ENCODE measurements at regions not wholly inside any gene's neighbourhood (a gene's known extent, or its start where the extent isn't known, plus 50 kb on each side); places are given as distances from the start of the nearest gene placed in this dataset.

DNA sequence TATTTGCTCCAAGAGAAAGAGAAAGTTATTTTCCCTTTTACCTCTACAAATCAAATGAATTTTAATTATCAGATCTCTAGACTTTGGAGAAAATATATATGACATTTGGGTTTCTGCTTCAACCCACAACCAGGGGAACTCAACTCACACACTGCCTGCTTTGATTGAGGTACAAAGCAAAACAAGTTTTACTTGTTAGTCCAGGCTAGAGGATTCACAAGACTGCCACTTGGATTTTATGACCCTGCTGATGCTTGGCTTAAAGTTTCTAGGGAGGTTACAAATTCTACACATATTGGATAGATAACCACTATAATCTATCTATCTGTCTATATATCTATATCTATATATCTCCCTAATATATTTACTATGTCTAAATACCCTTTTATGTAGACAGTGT is 467.3 kb upstream of the RGS18 start:
- no peaks in the 10 kb centered on the region for H3K27me3 Mint-ChIP-seq (ENCODE audit: low read depth)
- DNase-seq (ENCODE audit: low spot score) (no peak), ATAC-seq (no peak)
- CTCF ChIA-PET = no interaction called here
- H3K36me3 Mint-ChIP-seq = peaks cover 12% of the 10 kb centered on the region
- H3K9me3 Mint-ChIP-seq = peaks cover 36% of the 10 kb centered on the region
- no peak overlapping the region for H3K27ac Mint-ChIP-seq
- no peaks in the 10 kb centered on the region for H3K4me1 Mint-ChIP-seq
- H3K4me3 Mint-ChIP-seq = no peak overlapping the region
- POLR2A ChIA-PET = no interaction called here
- TF ChIP-seq ZNF671 (CRISPR knock-in tag; IDR thresholded peaks at IDR 0.05) = no peak
- TF ChIP-seq NR3C1 (CRISPR knock-in tag; conservative IDR thresholded peaks at IDR 0.05; ENCODE audit: low read depth) = no peak
- TF ChIP-seq, protein P1, sequence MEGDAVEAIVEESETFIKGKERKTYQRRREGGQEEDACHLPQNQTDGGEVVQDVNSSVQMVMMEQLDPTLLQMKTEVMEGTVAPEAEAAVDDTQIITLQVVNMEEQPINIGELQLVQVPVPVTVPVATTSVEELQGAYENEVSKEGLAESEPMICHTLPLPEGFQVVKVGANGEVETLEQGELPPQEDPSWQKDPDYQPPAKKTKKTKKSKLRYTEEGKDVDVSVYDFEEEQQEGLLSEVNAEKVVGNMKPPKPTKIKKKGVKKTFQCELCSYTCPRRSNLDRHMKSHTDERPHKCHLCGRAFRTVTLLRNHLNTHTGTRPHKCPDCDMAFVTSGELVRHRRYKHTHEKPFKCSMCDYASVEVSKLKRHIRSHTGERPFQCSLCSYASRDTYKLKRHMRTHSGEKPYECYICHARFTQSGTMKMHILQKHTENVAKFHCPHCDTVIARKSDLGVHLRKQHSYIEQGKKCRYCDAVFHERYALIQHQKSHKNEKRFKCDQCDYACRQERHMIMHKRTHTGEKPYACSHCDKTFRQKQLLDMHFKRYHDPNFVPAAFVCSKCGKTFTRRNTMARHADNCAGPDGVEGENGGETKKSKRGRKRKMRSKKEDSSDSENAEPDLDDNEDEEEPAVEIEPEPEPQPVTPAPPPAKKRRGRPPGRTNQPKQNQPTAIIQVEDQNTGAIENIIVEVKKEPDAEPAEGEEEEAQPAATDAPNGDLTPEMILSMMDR (IDR thresholded peaks at IDR 0.05) = no peak
- no peak for TF ChIP-seq FOXK1 (CRISPR knock-in tag; IDR thresholded peaks at IDR 0.05)
- TF ChIP-seq, protein P2, sequence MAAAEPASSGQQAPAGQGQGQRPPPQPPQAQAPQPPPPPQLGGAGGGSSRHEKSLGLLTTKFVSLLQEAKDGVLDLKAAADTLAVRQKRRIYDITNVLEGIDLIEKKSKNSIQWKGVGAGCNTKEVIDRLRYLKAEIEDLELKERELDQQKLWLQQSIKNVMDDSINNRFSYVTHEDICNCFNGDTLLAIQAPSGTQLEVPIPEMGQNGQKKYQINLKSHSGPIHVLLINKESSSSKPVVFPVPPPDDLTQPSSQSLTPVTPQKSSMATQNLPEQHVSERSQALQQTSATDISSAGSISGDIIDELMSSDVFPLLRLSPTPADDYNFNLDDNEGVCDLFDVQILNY (CRISPR knock-in tag; IDR thresholded peaks at IDR 0.05) = no peak
- no peak for TF ChIP-seq ZNF317 (CRISPR knock-in tag; IDR thresholded peaks at IDR 0.05; ENCODE audit: borderline replicate concordance, low read depth)
- TF ChIP-seq, protein P3, sequence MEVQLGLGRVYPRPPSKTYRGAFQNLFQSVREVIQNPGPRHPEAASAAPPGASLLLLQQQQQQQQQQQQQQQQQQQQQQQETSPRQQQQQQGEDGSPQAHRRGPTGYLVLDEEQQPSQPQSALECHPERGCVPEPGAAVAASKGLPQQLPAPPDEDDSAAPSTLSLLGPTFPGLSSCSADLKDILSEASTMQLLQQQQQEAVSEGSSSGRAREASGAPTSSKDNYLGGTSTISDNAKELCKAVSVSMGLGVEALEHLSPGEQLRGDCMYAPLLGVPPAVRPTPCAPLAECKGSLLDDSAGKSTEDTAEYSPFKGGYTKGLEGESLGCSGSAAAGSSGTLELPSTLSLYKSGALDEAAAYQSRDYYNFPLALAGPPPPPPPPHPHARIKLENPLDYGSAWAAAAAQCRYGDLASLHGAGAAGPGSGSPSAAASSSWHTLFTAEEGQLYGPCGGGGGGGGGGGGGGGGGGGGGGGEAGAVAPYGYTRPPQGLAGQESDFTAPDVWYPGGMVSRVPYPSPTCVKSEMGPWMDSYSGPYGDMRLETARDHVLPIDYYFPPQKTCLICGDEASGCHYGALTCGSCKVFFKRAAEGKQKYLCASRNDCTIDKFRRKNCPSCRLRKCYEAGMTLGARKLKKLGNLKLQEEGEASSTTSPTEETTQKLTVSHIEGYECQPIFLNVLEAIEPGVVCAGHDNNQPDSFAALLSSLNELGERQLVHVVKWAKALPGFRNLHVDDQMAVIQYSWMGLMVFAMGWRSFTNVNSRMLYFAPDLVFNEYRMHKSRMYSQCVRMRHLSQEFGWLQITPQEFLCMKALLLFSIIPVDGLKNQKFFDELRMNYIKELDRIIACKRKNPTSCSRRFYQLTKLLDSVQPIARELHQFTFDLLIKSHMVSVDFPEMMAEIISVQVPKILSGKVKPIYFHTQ (CRISPR knock-in tag; IDR thresholded peaks at IDR 0.05) = no peak
- TF ChIP-seq, protein P4, sequence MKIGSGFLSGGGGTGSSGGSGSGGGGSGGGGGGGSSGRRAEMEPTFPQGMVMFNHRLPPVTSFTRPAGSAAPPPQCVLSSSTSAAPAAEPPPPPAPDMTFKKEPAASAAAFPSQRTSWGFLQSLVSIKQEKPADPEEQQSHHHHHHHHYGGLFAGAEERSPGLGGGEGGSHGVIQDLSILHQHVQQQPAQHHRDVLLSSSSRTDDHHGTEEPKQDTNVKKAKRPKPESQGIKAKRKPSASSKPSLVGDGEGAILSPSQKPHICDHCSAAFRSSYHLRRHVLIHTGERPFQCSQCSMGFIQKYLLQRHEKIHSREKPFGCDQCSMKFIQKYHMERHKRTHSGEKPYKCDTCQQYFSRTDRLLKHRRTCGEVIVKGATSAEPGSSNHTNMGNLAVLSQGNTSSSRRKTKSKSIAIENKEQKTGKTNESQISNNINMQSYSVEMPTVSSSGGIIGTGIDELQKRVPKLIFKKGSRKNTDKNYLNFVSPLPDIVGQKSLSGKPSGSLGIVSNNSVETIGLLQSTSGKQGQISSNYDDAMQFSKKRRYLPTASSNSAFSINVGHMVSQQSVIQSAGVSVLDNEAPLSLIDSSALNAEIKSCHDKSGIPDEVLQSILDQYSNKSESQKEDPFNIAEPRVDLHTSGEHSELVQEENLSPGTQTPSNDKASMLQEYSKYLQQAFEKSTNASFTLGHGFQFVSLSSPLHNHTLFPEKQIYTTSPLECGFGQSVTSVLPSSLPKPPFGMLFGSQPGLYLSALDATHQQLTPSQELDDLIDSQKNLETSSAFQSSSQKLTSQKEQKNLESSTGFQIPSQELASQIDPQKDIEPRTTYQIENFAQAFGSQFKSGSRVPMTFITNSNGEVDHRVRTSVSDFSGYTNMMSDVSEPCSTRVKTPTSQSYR (CRISPR knock-in tag; IDR thresholded peaks at IDR 0.05) = no peak
- TF ChIP-seq, protein P5, sequence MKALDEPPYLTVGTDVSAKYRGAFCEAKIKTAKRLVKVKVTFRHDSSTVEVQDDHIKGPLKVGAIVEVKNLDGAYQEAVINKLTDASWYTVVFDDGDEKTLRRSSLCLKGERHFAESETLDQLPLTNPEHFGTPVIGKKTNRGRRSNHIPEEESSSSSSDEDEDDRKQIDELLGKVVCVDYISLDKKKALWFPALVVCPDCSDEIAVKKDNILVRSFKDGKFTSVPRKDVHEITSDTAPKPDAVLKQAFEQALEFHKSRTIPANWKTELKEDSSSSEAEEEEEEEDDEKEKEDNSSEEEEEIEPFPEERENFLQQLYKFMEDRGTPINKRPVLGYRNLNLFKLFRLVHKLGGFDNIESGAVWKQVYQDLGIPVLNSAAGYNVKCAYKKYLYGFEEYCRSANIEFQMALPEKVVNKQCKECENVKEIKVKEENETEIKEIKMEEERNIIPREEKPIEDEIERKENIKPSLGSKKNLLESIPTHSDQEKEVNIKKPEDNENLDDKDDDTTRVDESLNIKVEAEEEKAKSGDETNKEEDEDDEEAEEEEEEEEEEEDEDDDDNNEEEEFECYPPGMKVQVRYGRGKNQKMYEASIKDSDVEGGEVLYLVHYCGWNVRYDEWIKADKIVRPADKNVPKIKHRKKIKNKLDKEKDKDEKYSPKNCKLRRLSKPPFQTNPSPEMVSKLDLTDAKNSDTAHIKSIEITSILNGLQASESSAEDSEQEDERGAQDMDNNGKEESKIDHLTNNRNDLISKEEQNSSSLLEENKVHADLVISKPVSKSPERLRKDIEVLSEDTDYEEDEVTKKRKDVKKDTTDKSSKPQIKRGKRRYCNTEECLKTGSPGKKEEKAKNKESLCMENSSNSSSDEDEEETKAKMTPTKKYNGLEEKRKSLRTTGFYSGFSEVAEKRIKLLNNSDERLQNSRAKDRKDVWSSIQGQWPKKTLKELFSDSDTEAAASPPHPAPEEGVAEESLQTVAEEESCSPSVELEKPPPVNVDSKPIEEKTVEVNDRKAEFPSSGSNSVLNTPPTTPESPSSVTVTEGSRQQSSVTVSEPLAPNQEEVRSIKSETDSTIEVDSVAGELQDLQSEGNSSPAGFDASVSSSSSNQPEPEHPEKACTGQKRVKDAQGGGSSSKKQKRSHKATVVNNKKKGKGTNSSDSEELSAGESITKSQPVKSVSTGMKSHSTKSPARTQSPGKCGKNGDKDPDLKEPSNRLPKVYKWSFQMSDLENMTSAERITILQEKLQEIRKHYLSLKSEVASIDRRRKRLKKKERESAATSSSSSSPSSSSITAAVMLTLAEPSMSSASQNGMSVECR (CRISPR knock-in tag; IDR thresholded peaks at IDR 0.05; ENCODE audit: borderline replicate concordance) = no peak

DNA sequence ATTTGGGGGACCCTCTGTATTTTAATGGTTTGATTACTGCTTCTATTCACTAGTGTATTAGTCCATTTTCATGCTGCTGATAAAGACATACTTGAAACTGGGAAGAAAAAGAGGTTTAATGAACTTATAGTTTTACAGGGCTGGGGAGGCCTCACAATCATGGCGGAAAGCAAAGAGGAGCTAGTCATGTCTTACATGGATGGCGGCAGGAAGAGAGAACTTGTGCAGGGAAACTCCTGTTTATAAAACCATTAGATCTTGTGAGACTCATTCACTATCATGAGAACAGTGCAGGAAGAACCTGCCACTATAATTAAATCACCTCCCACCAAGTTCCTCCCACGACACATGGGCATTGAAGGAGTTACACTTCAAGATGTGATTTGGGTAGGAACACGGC is 464.5 kb upstream of the RGS18 start:
- Mint-ChIP-seq H3K4me3 (no peak overlapping the region), H3K27ac (no peak overlapping the region), H3K4me1 (no peaks in the 10 kb centered on the region), H3K36me3 (peaks cover 12% of the 10 kb centered on the region), H3K27me3 (ENCODE audit: low read depth) (no peaks in the 10 kb centered on the region), H3K9me3 (peaks cover 38% of the 10 kb centered on the region)
- DNase-seq (ENCODE audit: low spot score) = no peak
- ChIA-PET CTCF (no interaction called here), POLR2A (no interaction called here)
- no peak for ATAC-seq
- TF ChIP-seq, protein P6, sequence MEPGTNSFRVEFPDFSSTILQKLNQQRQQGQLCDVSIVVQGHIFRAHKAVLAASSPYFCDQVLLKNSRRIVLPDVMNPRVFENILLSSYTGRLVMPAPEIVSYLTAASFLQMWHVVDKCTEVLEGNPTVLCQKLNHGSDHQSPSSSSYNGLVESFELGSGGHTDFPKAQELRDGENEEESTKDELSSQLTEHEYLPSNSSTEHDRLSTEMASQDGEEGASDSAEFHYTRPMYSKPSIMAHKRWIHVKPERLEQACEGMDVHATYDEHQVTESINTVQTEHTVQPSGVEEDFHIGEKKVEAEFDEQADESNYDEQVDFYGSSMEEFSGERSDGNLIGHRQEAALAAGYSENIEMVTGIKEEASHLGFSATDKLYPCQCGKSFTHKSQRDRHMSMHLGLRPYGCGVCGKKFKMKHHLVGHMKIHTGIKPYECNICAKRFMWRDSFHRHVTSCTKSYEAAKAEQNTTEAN (CRISPR knock-in tag; IDR thresholded peaks at IDR 0.05) = no peak
- TF ChIP-seq CREB1 (CRISPR knock-in tag; IDR thresholded peaks at IDR 0.05) = no peak
- no peak for TF ChIP-seq RELA (CRISPR knock-in tag; IDR thresholded peaks at IDR 0.05; ENCODE audit: borderline replicate concordance)
- TF ChIP-seq, protein P7, sequence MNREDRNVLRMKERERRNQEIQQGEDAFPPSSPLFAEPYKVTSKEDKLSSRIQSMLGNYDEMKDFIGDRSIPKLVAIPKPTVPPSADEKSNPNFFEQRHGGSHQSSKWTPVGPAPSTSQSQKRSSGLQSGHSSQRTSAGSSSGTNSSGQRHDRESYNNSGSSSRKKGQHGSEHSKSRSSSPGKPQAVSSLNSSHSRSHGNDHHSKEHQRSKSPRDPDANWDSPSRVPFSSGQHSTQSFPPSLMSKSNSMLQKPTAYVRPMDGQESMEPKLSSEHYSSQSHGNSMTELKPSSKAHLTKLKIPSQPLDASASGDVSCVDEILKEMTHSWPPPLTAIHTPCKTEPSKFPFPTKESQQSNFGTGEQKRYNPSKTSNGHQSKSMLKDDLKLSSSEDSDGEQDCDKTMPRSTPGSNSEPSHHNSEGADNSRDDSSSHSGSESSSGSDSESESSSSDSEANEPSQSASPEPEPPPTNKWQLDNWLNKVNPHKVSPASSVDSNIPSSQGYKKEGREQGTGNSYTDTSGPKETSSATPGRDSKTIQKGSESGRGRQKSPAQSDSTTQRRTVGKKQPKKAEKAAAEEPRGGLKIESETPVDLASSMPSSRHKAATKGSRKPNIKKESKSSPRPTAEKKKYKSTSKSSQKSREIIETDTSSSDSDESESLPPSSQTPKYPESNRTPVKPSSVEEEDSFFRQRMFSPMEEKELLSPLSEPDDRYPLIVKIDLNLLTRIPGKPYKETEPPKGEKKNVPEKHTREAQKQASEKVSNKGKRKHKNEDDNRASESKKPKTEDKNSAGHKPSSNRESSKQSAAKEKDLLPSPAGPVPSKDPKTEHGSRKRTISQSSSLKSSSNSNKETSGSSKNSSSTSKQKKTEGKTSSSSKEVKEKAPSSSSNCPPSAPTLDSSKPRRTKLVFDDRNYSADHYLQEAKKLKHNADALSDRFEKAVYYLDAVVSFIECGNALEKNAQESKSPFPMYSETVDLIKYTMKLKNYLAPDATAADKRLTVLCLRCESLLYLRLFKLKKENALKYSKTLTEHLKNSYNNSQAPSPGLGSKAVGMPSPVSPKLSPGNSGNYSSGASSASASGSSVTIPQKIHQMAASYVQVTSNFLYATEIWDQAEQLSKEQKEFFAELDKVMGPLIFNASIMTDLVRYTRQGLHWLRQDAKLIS (CRISPR knock-in tag; IDR thresholded peaks at IDR 0.05; ENCODE audit: borderline replicate concordance) = no peak
- TF ChIP-seq ZNF317 (CRISPR knock-in tag; IDR thresholded peaks at IDR 0.05; ENCODE audit: borderline replicate concordance, low read depth) = no peak
- TF ChIP-seq CBFB (CRISPR knock-in tag; IDR thresholded peaks at IDR 0.05; ENCODE audit: low read depth) = no peak
- no peak for TF ChIP-seq TCF7 (CRISPR knock-in tag; IDR thresholded peaks at IDR 0.05; ENCODE audit: low read depth)
- TF ChIP-seq TEAD4 (CRISPR knock-in tag; IDR thresholded peaks at IDR 0.05) = no peak
- no peak for TF ChIP-seq CREM (CRISPR knock-in tag; IDR thresholded peaks at IDR 0.05)
